SKM-1 treated with dmso at 0.1 percent for 144 hours (cell line): ENCODE measurements at regions not wholly inside any gene's neighbourhood (a gene's known extent, or its start where the extent isn't known, plus 50 kb on each side); places are given as distances from the start of the nearest gene placed in this dataset.
"Not testable (repeated sequence)": the region's sequence is repeated elsewhere in the genome, so short reads cannot be mapped to it uniquely, and the experiment has no call there.

Experiments
- DNase-seq: peaks from one replicate; lab custom pipeline; 2025; ENCODE audit not compliant: unreplicated experiment; lab: John Stamatoyannopoulos, UW

DNA sequence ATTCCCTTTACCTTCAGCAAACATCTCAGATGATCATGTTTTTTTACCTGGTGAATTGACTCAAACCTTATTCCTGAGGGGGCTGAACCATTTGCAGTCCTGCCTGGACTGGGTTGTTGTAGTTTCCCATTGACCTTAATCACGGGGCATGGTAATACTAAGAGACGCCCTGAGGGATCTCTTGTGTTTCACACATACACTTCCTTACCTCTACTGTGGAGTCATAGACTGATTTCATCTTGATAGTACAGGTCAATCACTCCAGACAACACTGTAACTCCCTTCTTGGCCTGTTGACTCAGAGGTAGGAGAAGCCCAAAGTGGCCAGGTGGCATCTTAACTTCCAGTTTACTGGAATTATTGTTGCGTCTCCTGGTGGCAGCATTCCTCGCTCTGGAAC lies 1064.0 kb upstream of the PCDH10 start:
- no peak for DNase-seq

GRCh38 chr4:132094017-132094416 lies 1055.1 kb upstream of the PCDH10 start:
- DNase-seq = no peak

DNA sequence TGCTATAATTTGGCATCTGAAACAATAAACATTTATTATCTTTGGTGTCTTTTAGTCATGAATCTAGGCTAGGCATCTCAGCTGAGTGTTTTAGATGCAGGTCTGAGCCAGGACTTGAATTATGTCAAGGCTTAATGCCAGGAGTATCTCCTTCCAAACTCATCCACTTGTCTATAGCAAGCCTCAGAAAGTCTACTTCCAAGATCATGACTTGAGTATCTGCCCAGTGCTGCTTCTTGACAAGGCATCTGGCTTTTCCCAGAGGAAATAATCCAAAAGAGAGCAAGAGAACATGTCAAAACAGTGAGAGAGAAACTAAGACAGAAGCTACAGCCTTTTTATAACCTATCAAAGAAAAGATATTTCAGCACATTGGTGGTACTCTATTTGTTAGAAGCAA lies 1052.1 kb upstream of the PCDH10 start:
- no peak for DNase-seq

DNA sequence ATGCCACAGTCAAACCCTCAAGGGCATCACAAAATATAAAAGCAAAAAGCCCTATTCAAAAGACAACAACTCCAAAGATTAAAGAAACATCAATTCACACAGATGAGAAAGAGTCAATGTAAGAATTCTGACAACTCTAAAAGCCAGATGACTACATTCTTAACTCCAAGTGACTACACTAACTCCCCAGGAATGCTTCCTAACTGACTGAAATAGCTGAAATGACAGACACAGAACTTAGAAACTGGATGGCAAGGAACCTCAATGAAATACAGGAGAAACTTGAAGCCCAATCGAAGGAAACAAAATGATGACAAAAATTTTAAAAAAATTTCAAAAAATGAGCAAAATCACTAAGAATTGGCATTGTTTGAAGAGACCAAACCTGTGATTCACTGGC lies 1047.6 kb upstream of the PCDH10 start:
- no peak for DNase-seq

- no peak for DNase-seq
Measured at GRCh38 chr4:132108784-132109183, 1040.3 kb upstream of the PCDH10 start.

DNA sequence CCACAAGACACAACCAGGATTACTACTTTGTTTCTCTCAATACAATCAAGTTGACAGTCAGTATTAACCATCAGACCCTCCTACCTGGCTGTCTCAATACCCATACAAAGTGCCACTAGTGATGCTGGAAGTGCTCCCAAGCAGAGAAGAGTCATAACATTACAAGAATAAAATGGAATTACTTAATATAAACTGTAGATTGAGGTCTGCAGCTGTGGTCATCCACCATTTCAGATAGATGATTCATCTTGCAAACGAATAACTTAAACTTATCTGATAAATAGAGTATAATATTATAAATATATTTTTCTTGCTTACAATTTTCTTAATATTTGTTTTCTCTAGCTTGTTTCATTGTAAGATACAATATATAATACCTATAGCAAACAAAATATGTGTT lies 1034.2 kb upstream of the PCDH10 start:
- no peak for DNase-seq

GRCh38 chr4:132122741-132123140 lies 1026.4 kb upstream of the PCDH10 start:
- not testable (repeated sequence) for DNase-seq

DNA sequence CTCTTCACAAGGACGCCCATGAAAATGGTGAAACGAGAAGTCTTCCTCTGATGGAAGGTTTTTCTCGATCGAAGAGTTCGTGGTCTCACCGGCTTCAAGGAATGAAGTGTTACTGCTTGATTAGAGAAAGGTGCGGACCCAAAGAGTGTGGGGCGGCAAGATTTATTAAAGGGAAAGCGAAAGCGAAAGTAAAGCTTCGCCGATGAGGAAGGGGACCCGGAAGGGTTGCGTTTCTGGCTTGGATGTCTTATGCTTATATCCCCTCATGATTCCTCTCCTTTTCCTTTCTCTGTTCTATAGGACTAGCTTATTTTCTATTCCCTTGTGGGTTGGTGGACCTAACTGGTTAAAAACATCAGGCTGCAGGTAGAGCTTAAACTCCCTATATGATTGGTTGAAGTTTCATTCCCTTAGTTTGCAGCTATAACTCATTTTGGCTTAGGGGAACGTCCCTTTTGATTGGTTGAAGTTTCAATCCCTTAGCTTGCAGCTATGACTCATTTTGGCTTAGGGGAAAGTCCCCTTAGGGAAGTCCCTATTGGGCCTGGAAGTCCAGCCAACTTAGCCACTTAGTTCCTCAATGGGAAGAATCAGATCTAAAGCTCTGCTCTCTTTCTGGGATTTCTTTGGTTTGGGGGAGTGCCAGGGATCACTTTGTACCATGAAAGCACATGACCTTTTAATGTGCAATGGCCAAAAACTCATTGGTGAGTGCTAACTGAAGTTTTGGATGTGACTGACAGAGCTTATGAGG lies 1025.0 kb upstream of the PCDH10 start:
- DNase-seq = no peak

- DNase-seq = no peak
Measured at GRCh38 chr4:132124624-132124974, 1024.5 kb upstream of the PCDH10 start.

DNA sequence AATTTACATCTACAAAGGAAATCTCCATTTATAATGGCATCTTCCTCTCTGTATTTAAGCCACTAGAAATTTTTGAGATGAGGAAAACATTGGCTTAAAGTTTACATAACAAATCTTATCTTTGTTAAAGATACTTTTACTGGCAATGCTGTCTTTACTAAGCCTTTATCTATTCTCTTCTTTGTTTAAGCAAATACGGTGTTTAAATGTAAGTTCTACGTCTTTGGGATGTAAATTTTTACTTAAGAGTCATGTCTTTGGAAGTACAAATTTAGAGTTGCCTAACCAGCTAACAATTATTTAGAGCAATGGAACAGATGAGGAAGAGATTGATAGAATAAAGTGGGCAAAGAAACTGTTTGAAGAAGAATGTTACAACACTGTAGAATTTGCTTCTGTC lies 1024.0 kb upstream of the PCDH10 start:
- no peak for DNase-seq

GRCh38 chr4:132132433-132132832 lies 1016.7 kb upstream of the PCDH10 start:
- no peak for DNase-seq

- DNase-seq = no peak
Measured at GRCh38 chr4:132169660-132170059, 979.4 kb upstream of the PCDH10 start.

GRCh38 chr4:132180020-132180427 lies 969.1 kb upstream of the PCDH10 start:
- DNase-seq = no peak

DNA sequence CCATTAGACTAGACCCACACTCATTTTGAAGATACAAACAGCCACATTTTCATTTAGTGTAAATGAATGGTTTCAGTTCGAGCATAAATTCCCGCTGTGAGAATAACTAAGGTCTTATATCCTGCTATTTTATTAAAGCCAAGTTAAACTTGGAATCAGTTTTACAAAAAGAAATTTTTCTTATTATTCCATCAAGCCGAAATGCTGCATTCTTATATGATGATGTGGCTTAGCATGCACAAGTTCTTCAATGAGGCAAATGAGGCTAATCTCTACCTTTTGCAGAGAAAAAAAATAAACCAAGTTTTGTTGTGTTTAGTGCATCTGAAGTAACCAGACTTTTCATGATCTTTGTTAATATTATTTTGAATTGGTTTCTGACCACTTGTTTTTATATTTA lies 953.9 kb upstream of the PCDH10 start:
- DNase-seq = no peak

DNA sequence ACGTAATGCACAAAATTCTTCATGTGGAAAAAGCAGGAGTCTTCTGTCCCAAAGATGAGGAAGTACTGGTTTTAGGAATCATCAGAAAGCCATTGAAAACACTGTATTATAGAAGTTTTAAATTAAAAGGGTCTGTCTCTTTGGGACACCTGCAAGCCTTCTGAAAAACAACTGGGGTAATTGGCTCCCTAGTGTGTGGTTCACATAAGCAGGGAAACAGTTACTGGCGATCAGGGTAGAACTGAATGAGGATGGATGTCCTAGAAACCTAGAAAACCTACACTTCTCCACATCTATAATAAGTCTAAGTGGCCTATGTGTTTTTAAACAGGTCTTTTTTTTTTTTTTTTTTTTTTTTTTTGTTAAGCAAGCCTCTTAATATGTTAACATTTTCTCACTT lies 945.5 kb upstream of the PCDH10 start:
- DNase-seq = no peak

DNA sequence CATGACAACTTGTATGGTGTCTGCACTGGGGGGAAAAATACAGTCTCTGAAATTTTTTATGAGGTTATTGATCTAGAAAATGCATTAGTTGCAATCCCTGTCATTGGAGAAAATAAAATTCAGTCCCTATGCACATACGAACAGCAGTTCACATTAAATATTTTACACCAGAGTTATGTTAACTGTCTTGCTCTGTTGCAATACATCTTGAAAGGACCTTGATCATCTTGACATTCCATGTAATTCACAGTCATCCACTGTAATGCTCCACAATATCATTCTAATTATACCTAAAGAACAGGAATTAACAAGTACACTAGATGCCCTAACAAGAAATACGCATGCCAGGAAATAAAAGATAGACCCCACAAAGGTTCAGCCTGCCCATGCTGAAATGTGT lies 934.6 kb upstream of the PCDH10 start:
- no peak for DNase-seq

GRCh38 chr4:132218406-132218805 lies 930.7 kb upstream of the PCDH10 start:
- no peak for DNase-seq

DNA sequence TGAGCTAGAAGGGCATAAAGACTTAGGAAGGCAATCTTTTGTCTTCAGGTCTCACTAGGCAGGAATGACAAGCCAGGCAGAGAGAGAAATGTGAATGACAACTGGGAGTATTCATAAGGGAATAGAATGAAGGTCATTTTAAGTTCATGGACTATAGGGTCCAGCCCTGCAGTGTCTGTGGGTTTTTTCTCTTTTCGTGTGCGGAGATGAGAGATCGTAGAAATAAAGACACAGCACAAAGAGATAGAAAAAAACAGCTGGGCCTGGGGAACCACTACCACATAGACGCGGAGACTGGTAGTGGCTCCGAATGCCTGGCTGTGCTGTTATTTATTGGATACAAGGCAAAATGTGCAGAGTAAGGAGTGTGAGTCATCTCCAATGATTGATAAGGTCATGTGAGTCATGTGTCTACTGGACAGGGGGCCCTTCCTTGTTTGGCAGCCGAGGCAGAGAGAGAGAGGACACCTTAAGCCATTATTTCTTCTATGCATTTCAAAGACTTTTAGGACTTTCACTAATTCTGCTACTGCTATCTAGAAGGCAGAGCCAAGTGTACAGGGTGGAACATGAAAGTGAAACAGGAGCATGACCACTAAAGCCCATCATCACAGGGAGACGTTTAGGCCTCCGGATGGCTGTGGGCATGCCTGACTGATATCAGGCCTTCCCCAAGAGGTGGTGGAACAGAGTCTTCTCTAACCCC lies 921.8 kb upstream of the PCDH10 start:
- DNase-seq = no peak

- DNase-seq = not testable (repeated sequence)
Measured at GRCh38 chr4:132227857-132228165, 921.3 kb upstream of the PCDH10 start.

- DNase-seq = no peak
Measured at GRCh38 chr4:132228676-132229075, 920.4 kb upstream of the PCDH10 start.

DNA sequence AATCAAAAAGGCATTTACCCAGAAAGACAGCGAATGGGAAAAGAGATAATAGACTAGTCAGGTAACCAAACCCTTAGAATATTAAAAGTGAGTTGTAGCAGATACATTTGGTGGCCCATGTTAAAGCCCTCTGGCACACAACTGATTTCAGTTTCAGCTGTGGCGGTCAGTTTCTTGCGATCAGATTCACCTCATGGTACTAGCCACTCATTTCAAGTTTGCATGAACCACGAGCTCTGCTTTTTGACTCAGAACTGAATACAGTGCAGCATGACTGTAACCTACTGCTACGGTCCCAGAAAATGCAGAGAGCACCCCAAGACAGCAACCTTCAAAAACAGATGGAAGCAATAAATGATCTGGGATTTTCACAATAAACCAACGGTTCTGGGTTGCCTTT lies 919.1 kb upstream of the PCDH10 start:
- no peak for DNase-seq

GRCh38 chr4:132238697-132239096 lies 910.4 kb upstream of the PCDH10 start:
- DNase-seq = no peak

DNA sequence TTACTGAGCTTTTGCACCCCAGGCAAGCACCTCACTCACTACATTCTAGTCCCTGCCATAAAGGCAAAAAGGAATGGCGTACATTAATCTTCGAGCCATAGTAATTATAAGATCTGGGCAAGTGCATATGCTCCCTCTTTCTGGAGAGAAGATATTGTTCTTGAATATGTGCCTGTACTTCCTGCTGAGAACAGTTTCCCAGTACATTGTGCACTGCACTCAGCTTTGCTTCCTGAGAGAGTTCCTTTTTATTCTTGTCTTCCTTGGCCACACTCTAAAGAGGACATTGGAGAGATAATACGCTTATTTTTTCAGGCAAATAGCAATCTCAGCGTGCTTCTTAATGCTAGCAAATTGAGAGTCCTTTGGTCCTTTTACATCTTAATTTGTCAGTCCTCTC lies 909.0 kb upstream of the PCDH10 start:
- DNase-seq = no peak
